UCSD-AML1 (cell line): ENCODE measurements at regions not wholly inside any gene's neighbourhood (a gene's known extent, or its start where the extent isn't known, plus 50 kb on each side); places are given as distances from the start of the nearest gene placed in this dataset.

ENCODE experiments used
- DNase-seq: peaks from one replicate; lab custom pipeline; 2025; ENCODE audit not compliant: unreplicated experiment; lab: John Stamatoyannopoulos, UW

GRCh38 chr5:133715616-133716015 lies 103.3 kb upstream of the FSTL4 start:
- DNase-seq: no peak

- no peak for DNase-seq
Measured at GRCh38 chr5:133715216-133715615, 102.9 kb upstream of the FSTL4 start.

- no peak for DNase-seq
Measured at GRCh38 chr5:133714161-133714915, 102.0 kb upstream of the FSTL4 start.

- DNase-seq: no peak
Measured at GRCh38 chr5:133713751-133714150, 101.4 kb upstream of the FSTL4 start.

- no peak for DNase-seq
Measured at GRCh38 chr5:133713209-133713608, 100.9 kb upstream of the FSTL4 start.

- no peak for DNase-seq
Measured at GRCh38 chr5:133712562-133712961, 100.2 kb upstream of the FSTL4 start.

- no peak for DNase-seq
Measured at GRCh38 chr5:133709209-133709725, 96.9 kb upstream of the FSTL4 start.

GRCh38 chr5:133708331-133708850 lies 96.0 kb upstream of the FSTL4 start:
- DNase-seq: no peak

GRCh38 chr5:133707629-133708028 lies 95.3 kb upstream of the FSTL4 start:
- DNase-seq: no peak

- DNase-seq: no peak
Measured at GRCh38 chr5:133706506-133707430, 94.4 kb upstream of the FSTL4 start.

GRCh38 chr5:133705331-133705730 lies 93.0 kb upstream of the FSTL4 start:
- DNase-seq: no peak

- no peak for DNase-seq
Measured at GRCh38 chr5:133704411-133704810, 92.1 kb upstream of the FSTL4 start.

- no peak for DNase-seq
Measured at GRCh38 chr5:133703935-133704334, 91.6 kb upstream of the FSTL4 start.

GRCh38 chr5:133702791-133703770 lies 90.7 kb upstream of the FSTL4 start:
- no peak for DNase-seq

GRCh38 chr5:133701871-133702270 lies 89.5 kb upstream of the FSTL4 start:
- DNase-seq: no peak

GRCh38 chr5:133700251-133700650 lies 87.9 kb upstream of the FSTL4 start:
- DNase-seq: no peak

- DNase-seq: no peak
Measured at GRCh38 chr5:133698646-133699526, 86.5 kb upstream of the FSTL4 start.

GRCh38 chr5:133698259-133698554 lies 85.9 kb upstream of the FSTL4 start:
- DNase-seq: no peak

- DNase-seq: no peak
Measured at GRCh38 chr5:133697536-133698258, 85.4 kb upstream of the FSTL4 start.
